ENCODE measurements at regions not wholly inside any gene's neighbourhood (a gene's known extent, or its start where the extent isn't known, plus 50 kb on each side); places are given as distances from the start of the nearest gene placed in this dataset.

DNA sequence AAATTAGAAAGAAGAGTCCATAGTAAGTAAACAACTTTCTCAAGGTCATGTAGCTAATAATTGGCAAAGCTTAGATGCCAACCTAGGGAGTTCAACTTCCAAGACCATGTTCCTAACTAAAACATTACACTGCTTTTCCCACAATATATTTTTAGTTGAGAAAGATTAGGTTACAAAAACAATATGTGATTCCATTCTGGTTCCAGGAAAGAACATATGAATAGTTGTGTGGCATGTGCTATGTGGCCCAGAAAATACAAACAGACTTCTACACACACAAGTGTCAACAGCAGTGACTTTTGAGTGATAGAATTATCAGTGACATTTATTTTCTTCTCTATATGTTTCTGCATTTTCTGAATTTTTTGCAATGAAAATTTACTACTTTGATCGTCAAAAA lies 62.7 kb upstream of the EDNRA start:
- Mint-ChIP-seq H3K4me1 (no peaks in the 10 kb centered on the region), H3K36me3 (no peaks in the 10 kb centered on the region), H3K27ac (no peak overlapping the region), H3K27me3 (ENCODE audit: low read depth) (no peaks in the 10 kb centered on the region), H3K4me3 (no peak overlapping the region), H3K9me3 (peaks cover 6% of the 10 kb centered on the region; the same call in 1 of the 2 replicates)
- ATAC-seq (no peak), DNase-seq (ENCODE audit: low spot score) (no peak)
- ChIA-PET POLR2A (no interaction called here), CTCF (interaction anchor here (0.6 to 1.2 kb wide), 2 partner anchors 11 to 171 kb away, joined by 3 to 4 read pairs; no protein-coding TSS in a partner anchor)
- TF ChIP-seq, protein P1, sequence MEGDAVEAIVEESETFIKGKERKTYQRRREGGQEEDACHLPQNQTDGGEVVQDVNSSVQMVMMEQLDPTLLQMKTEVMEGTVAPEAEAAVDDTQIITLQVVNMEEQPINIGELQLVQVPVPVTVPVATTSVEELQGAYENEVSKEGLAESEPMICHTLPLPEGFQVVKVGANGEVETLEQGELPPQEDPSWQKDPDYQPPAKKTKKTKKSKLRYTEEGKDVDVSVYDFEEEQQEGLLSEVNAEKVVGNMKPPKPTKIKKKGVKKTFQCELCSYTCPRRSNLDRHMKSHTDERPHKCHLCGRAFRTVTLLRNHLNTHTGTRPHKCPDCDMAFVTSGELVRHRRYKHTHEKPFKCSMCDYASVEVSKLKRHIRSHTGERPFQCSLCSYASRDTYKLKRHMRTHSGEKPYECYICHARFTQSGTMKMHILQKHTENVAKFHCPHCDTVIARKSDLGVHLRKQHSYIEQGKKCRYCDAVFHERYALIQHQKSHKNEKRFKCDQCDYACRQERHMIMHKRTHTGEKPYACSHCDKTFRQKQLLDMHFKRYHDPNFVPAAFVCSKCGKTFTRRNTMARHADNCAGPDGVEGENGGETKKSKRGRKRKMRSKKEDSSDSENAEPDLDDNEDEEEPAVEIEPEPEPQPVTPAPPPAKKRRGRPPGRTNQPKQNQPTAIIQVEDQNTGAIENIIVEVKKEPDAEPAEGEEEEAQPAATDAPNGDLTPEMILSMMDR (IDR thresholded peaks at IDR 0.05): no peak
- TF ChIP-seq, protein P2, sequence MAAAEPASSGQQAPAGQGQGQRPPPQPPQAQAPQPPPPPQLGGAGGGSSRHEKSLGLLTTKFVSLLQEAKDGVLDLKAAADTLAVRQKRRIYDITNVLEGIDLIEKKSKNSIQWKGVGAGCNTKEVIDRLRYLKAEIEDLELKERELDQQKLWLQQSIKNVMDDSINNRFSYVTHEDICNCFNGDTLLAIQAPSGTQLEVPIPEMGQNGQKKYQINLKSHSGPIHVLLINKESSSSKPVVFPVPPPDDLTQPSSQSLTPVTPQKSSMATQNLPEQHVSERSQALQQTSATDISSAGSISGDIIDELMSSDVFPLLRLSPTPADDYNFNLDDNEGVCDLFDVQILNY (CRISPR knock-in tag; IDR thresholded peaks at IDR 0.05): no peak
- TF ChIP-seq, protein P3, sequence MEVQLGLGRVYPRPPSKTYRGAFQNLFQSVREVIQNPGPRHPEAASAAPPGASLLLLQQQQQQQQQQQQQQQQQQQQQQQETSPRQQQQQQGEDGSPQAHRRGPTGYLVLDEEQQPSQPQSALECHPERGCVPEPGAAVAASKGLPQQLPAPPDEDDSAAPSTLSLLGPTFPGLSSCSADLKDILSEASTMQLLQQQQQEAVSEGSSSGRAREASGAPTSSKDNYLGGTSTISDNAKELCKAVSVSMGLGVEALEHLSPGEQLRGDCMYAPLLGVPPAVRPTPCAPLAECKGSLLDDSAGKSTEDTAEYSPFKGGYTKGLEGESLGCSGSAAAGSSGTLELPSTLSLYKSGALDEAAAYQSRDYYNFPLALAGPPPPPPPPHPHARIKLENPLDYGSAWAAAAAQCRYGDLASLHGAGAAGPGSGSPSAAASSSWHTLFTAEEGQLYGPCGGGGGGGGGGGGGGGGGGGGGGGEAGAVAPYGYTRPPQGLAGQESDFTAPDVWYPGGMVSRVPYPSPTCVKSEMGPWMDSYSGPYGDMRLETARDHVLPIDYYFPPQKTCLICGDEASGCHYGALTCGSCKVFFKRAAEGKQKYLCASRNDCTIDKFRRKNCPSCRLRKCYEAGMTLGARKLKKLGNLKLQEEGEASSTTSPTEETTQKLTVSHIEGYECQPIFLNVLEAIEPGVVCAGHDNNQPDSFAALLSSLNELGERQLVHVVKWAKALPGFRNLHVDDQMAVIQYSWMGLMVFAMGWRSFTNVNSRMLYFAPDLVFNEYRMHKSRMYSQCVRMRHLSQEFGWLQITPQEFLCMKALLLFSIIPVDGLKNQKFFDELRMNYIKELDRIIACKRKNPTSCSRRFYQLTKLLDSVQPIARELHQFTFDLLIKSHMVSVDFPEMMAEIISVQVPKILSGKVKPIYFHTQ (CRISPR knock-in tag; IDR thresholded peaks at IDR 0.05): no peak
- TF ChIP-seq GABPB1 (CRISPR knock-in tag; IDR thresholded peaks at IDR 0.05) (no peak), SMAD4 (CRISPR knock-in tag; IDR thresholded peaks at IDR 0.05) (no peak), ZNF219 (CRISPR knock-in tag; IDR thresholded peaks at IDR 0.05; ENCODE audit: borderline replicate concordance) (no peak), ZBTB21 (CRISPR knock-in tag; IDR thresholded peaks at IDR 0.05; ENCODE audit: borderline replicate concordance) (no peak), ZNF232 (CRISPR knock-in tag; IDR thresholded peaks at IDR 0.05) (no peak), FOXK1 (CRISPR knock-in tag; IDR thresholded peaks at IDR 0.05) (no peak), PRRX2 (CRISPR knock-in tag; IDR thresholded peaks at IDR 0.05) (no peak), EMX1 (CRISPR knock-in tag; IDR thresholded peaks at IDR 0.05) (no peak), TP53 (CRISPR knock-in tag; IDR thresholded peaks at IDR 0.05) (no peak)
- TF ChIP-seq, protein P4, sequence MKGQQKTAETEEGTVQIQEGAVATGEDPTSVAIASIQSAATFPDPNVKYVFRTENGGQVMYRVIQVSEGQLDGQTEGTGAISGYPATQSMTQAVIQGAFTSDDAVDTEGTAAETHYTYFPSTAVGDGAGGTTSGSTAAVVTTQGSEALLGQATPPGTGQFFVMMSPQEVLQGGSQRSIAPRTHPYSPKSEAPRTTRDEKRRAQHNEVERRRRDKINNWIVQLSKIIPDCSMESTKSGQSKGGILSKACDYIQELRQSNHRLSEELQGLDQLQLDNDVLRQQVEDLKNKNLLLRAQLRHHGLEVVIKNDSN (CRISPR knock-in tag; IDR thresholded peaks at IDR 0.05): no peak
- TF ChIP-seq, protein P5, sequence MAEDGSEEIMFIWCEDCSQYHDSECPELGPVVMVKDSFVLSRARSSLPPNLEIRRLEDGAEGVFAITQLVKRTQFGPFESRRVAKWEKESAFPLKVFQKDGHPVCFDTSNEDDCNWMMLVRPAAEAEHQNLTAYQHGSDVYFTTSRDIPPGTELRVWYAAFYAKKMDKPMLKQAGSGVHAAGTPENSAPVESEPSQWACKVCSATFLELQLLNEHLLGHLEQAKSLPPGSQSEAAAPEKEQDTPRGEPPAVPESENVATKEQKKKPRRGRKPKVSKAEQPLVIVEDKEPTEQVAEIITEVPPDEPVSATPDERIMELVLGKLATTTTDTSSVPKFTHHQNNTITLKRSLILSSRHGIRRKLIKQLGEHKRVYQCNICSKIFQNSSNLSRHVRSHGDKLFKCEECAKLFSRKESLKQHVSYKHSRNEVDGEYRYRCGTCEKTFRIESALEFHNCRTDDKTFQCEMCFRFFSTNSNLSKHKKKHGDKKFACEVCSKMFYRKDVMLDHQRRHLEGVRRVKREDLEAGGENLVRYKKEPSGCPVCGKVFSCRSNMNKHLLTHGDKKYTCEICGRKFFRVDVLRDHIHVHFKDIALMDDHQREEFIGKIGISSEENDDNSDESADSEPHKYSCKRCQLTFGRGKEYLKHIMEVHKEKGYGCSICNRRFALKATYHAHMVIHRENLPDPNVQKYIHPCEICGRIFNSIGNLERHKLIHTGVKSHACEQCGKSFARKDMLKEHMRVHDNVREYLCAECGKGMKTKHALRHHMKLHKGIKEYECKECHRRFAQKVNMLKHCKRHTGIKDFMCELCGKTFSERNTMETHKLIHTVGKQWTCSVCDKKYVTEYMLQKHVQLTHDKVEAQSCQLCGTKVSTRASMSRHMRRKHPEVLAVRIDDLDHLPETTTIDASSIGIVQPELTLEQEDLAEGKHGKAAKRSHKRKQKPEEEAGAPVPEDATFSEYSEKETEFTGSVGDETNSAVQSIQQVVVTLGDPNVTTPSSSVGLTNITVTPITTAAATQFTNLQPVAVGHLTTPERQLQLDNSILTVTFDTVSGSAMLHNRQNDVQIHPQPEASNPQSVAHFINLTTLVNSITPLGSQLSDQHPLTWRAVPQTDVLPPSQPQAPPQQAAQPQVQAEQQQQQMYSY (CRISPR knock-in tag; IDR thresholded peaks at IDR 0.05): no peak
- TF ChIP-seq, protein P6, sequence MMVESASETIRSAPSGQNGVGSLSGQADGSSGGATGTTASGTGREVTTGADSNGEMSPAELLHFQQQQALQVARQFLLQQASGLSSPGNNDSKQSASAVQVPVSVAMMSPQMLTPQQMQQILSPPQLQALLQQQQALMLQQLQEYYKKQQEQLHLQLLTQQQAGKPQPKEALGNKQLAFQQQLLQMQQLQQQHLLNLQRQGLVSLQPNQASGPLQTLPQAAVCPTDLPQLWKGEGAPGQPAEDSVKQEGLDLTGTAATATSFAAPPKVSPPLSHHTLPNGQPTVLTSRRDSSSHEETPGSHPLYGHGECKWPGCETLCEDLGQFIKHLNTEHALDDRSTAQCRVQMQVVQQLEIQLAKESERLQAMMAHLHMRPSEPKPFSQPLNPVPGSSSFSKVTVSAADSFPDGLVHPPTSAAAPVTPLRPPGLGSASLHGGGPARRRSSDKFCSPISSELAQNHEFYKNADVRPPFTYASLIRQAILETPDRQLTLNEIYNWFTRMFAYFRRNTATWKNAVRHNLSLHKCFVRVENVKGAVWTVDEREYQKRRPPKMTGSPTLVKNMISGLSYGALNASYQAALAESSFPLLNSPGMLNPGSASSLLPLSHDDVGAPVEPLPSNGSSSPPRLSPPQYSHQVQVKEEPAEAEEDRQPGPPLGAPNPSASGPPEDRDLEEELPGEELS (CRISPR knock-in tag; IDR thresholded peaks at IDR 0.05): no peak
- TF ChIP-seq, protein P7, sequence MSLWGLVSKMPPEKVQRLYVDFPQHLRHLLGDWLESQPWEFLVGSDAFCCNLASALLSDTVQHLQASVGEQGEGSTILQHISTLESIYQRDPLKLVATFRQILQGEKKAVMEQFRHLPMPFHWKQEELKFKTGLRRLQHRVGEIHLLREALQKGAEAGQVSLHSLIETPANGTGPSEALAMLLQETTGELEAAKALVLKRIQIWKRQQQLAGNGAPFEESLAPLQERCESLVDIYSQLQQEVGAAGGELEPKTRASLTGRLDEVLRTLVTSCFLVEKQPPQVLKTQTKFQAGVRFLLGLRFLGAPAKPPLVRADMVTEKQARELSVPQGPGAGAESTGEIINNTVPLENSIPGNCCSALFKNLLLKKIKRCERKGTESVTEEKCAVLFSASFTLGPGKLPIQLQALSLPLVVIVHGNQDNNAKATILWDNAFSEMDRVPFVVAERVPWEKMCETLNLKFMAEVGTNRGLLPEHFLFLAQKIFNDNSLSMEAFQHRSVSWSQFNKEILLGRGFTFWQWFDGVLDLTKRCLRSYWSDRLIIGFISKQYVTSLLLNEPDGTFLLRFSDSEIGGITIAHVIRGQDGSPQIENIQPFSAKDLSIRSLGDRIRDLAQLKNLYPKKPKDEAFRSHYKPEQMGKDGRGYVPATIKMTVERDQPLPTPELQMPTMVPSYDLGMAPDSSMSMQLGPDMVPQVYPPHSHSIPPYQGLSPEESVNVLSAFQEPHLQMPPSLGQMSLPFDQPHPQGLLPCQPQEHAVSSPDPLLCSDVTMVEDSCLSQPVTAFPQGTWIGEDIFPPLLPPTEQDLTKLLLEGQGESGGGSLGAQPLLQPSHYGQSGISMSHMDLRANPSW (CRISPR knock-in tag; conservative IDR thresholded peaks at IDR 0.05; ENCODE audit: low read depth): no peak
- TF ChIP-seq, protein P8, sequence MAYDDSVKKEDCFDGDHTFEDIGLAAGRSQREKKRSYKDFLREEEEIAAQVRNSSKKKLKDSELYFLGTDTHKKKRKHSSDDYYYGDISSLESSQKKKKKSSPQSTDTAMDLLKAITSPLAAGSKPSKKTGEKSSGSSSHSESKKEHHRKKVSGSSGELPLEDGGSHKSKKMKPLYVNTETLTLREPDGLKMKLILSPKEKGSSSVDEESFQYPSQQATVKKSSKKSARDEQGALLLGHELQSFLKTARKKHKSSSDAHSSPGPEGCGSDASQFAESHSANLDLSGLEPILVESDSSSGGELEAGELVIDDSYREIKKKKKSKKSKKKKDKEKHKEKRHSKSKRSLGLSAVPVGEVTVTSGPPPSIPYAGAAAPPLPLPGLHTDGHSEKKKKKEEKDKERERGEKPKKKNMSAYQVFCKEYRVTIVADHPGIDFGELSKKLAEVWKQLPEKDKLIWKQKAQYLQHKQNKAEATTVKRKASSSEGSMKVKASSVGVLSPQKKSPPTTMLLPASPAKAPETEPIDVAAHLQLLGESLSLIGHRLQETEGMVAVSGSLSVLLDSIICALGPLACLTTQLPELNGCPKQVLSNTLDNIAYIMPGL (CRISPR knock-in tag; IDR thresholded peaks at IDR 0.05): no peak
- TF ChIP-seq, protein P9, sequence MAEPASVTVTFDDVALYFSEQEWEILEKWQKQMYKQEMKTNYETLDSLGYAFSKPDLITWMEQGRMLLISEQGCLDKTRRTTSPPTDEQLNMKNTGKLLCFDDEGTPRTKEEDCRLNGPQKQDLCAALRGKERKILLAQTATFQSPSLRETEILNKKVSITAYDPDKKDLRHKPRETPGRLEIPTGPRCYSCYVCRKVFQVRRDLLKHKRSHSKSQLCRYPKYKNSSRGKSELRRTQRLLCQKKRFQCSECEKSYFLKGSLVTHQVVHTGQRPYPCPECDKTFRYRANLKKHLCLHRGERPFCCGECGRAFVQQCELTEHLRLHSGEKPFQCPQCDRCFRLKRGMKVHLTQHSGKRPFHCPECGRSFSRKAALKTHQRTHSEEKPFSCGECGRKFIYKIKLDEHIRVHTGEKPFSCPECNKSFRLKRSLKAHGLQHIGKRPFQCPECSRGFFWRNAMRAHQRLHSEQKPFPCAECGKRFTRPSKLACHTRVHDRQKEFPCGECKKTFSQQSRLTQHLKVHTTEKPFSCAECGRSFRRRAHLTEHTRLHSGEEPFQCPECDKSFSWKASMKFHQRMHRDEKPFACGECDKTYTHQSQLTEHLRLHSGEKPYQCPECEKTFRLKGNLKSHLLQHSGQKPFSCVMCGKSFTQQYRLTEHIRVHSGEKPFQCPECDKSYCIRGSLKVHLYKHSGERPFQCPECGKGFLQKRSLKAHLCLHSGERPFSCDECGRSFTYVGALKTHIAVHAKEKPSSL (CRISPR knock-in tag; conservative IDR thresholded peaks at IDR 0.05): no peak

Measured in WTC11 (cell line).